ENCODE measurements at regions not wholly inside any gene's neighbourhood (a gene's known extent, or its start where the extent isn't known, plus 50 kb on each side); places are given as distances from the start of the nearest gene placed in this dataset.
"Not testable (repeated sequence)": the region's sequence is repeated elsewhere in the genome, so short reads cannot be mapped to it uniquely, and the experiment has no call there.

- DNase-seq (ENCODE audit: low read depth in 2 of 2), result no peak
These were observed 112.3 kb upstream of the MARCKS start for GRCh38 chr6:113744861-113745260.

- DNase-seq (ENCODE audit: low read depth in 2 of 2), result no peak
These were observed 106.8 kb upstream of the MARCKS start for GRCh38 chr6:113750151-113750855.

GRCh38 chr6:113754291-113754690, 102.9 kb upstream of the MARCKS start:
- no peak for DNase-seq (ENCODE audit: low read depth in 2 of 2)

- no peak for DNase-seq (ENCODE audit: low read depth in 2 of 2)
These were observed 101.5 kb upstream of the MARCKS start for GRCh38 chr6:113755449-113756289.

GRCh38 chr6:113756290-113756665, 100.9 kb upstream of the MARCKS start:
- no peak for DNase-seq (ENCODE audit: low read depth in 2 of 2)

GRCh38 chr6:113758214-113758613, 98.9 kb upstream of the MARCKS start:
- no peak for DNase-seq (ENCODE audit: low read depth in 2 of 2)

GRCh38 chr6:113758826-113759574, 98.1 kb upstream of the MARCKS start:
- no peak for DNase-seq (ENCODE audit: low read depth in 2 of 2)

- DNase-seq (ENCODE audit: low read depth in 2 of 2), result no peak
These were observed 94.5 kb upstream of the MARCKS start for GRCh38 chr6:113762641-113763040.

- DNase-seq (ENCODE audit: low read depth in 2 of 2), result no peak
These were observed 93.8 kb upstream of the MARCKS start for GRCh38 chr6:113763311-113763766.

GRCh38 chr6:113763876-113764275, 93.3 kb upstream of the MARCKS start:
- no peak for DNase-seq (ENCODE audit: low read depth in 2 of 2)

GRCh38 chr6:113765909-113766308, 91.2 kb upstream of the MARCKS start:
- DNase-seq (ENCODE audit: low read depth in 2 of 2), result no peak

- no peak for DNase-seq (ENCODE audit: low read depth in 2 of 2)
These were observed 89.2 kb upstream of the MARCKS start for GRCh38 chr6:113767985-113768384.

- no peak for DNase-seq (ENCODE audit: low read depth in 2 of 2)
These were observed 84.2 kb upstream of the MARCKS start for GRCh38 chr6:113772961-113773360.

GRCh38 chr6:113774127-113774825, 82.9 kb upstream of the MARCKS start:
- DNase-seq (ENCODE audit: low read depth in 2 of 2), result no peak

GRCh38 chr6:113776998-113777397, 80.1 kb upstream of the MARCKS start:
- DNase-seq (ENCODE audit: low read depth in 2 of 2), result no peak

- no peak for DNase-seq (ENCODE audit: low read depth in 2 of 2)
These were observed 79.5 kb upstream of the MARCKS start for GRCh38 chr6:113777601-113778000.

GRCh38 chr6:113779656-113780055, 77.5 kb upstream of the MARCKS start:
- no peak for DNase-seq (ENCODE audit: low read depth in 2 of 2)

- DNase-seq (ENCODE audit: low read depth in 2 of 2), result no peak
These were observed 74.5 kb upstream of the MARCKS start for GRCh38 chr6:113782636-113783035.

- DNase-seq (ENCODE audit: low read depth in 2 of 2), result no peak
These were observed 71.0 kb upstream of the MARCKS start for GRCh38 chr6:113786168-113786567.

- no peak for DNase-seq (ENCODE audit: low read depth in 2 of 2)
These were observed 68.6 kb upstream of the MARCKS start for GRCh38 chr6:113788586-113788985.

- DNase-seq (ENCODE audit: low read depth in 2 of 2), result not testable (repeated sequence)
These were observed 65.9 kb upstream of the MARCKS start for GRCh38 chr6:113791225-113791624.

GRCh38 chr6:113795371-113795770, 61.8 kb upstream of the MARCKS start:
- DNase-seq (ENCODE audit: low read depth in 2 of 2), result not testable (repeated sequence)

All from activated CD4-positive, alpha-beta T cell treated with anti-CD3 and anti-CD28 coated beads for 24 hours (primary cell).